Panc1 (cell line): ENCODE measurements at regions not wholly inside any gene's neighbourhood (a gene's known extent, or its start where the extent isn't known, plus 50 kb on each side); places are given as distances from the start of the nearest gene placed in this dataset.

Source experiments
- ATAC-seq: fragments of 200-7000 bp; cut with Tn5 transposase; 2 replicates; pipeline ENCODE4 v1.9.1; 2020; ENCODE audit warnings: mild to moderate bottlenecking, moderate library complexity
- BruUV-seq: library from RNA; stranded (reverse); fragments of 400-500 nt; replicated peaks from 2 replicates; lab custom pipeline; 2021; lab: Mats Ljungman, UMichigan
- CTCF ChIA-PET: fragments of 300-600 bp; sonication (Branson Sonifier 250); formaldehyde crosslinking; loops from one replicate; lab custom pipeline; 2022; ENCODE audit warnings: antibody characterized with exemption; lab: Charles Lee
- POLR2A ChIA-PET: fragments of 300-600 bp; sonication (Branson Sonifier 250); formaldehyde crosslinking; loops from one replicate; lab custom pipeline; 2022; ENCODE audit warnings: antibody characterized with exemption; lab: Charles Lee
- DNase-seq: peaks from one replicate; pipeline ENCODE4 v3.0.0-alpha.2; 2010; ENCODE audit warnings: low read depth, low spot score
- H3K27ac ChIP-seq: 2 replicates; pipeline ENCODE4 v1.5.1; 2011; ENCODE audit warnings: mild to moderate bottlenecking, low read length, inconsistent platforms
- H3K27me3 ChIP-seq: fragments of 200-500 bp; sonication (Bioruptor generic); 2 replicates; pipeline ENCODE4 v1.6.0; 2014; ENCODE audit warnings: low read length, inconsistent platforms; ENCODE audit not compliant: control insufficient read depth, insufficient read depth
- H3K36me3 ChIP-seq: fragments of 200-500 bp; sonication (Bioruptor generic); 2 replicates; pipeline ENCODE4 v1.5.1; 2014; ENCODE audit warnings: inconsistent platforms, mild to moderate bottlenecking, low read length, moderate library complexity; ENCODE audit not compliant: control insufficient read depth, insufficient read depth
- H3K4me1 ChIP-seq: 2 replicates; pipeline ENCODE4 v1.5.1; 2011; ENCODE audit warnings: inconsistent platforms, mild to moderate bottlenecking, low read length, moderate library complexity; ENCODE audit not compliant: control insufficient read depth, insufficient read depth
- H3K4me3 ChIP-seq, 2 experiments: 2 replicates each; pipeline ENCODE4 v1.5.1; 2011 to 2012; ENCODE audit warnings: low read depth in 2 of 2, low read length in 2 of 2, mild to moderate bottlenecking in 2 of 2, inconsistent platforms in 1 of 2, moderate library complexity in 1 of 2
- H3K9me3 ChIP-seq: fragments of 200-500 bp; sonication (Bioruptor generic); 2 replicates; pipeline ENCODE4 v1.5.1; 2014; ENCODE audit warnings: low read depth, mild to moderate bottlenecking, inconsistent platforms, low read length, moderate library complexity; ENCODE audit not compliant: control insufficient read depth, insufficient read depth
- CTCF ChIP-seq: fragments of 450-650 bp; IDR thresholded peaks from 2 replicates; pipeline ENCODE4 v1.5.1; 2017; ENCODE audit warnings: mild to moderate bottlenecking
- POLR2AphosphoS5 ChIP-seq: IDR thresholded peaks from 2 replicates; pipeline ENCODE4 v1.6.1; 2012; ENCODE audit warnings: mild to moderate bottlenecking, low read depth, low read length, moderate library complexity
- SIN3A ChIP-seq: IDR thresholded peaks from 2 replicates; pipeline ENCODE4 v1.6.1; 2012; ENCODE audit warnings: low read depth, mild to moderate bottlenecking, low read length, moderate library complexity, borderline replicate concordance; ENCODE audit not compliant: insufficient read depth
- TCF7L2 ChIP-seq: IDR thresholded peaks from 2 replicates; pipeline ENCODE4 v1.6.1; 2011; ENCODE audit warnings: mild to moderate bottlenecking, low read depth, low read length, inconsistent platforms
- in situ Hi-C: cut with HindIII; loops from 2 replicates; pipeline ENCODE4 v1.10.0; 2016; ENCODE audit warnings: low sequenced_read_pairs, low pct_unique_long_range_greater_than_20kb
- intact Hi-C: fragments of 100-400 bp; cut with micrococcal nuclease; formaldehyde crosslinking; loops from one replicate; pipeline ENCODE4 v1.10.0; 2022; ENCODE audit not compliant: unreplicated experiment
- TF ChIP-seq, protein P1 (sequence below), 2 experiments: IDR thresholded peaks; 2 replicates each; pipeline ENCODE4 v1.6.1; 2011 to 2012; ENCODE audit warnings: low read depth in 2 of 2, control low read depth in 1 of 2, low read length in 1 of 2, mild to moderate bottlenecking in 1 of 2, moderate library complexity in 1 of 2; ENCODE audit not compliant: insufficient read depth in 1 of 2

GRCh38 chr20:1711826-1712601 is 54.4 kb upstream of the SIRPG start:
- peaks cover 8% of the 10 kb centered on the region for H3K27me3 ChIP-seq
- no peaks in the 10 kb centered on the region for H3K9me3 ChIP-seq
- TF ChIP-seq TCF7L2 (no peak), CTCF (no peak), POLR2AphosphoS5 (no peak), SIN3A (no peak)
- TF ChIP-seq, protein P1, sequence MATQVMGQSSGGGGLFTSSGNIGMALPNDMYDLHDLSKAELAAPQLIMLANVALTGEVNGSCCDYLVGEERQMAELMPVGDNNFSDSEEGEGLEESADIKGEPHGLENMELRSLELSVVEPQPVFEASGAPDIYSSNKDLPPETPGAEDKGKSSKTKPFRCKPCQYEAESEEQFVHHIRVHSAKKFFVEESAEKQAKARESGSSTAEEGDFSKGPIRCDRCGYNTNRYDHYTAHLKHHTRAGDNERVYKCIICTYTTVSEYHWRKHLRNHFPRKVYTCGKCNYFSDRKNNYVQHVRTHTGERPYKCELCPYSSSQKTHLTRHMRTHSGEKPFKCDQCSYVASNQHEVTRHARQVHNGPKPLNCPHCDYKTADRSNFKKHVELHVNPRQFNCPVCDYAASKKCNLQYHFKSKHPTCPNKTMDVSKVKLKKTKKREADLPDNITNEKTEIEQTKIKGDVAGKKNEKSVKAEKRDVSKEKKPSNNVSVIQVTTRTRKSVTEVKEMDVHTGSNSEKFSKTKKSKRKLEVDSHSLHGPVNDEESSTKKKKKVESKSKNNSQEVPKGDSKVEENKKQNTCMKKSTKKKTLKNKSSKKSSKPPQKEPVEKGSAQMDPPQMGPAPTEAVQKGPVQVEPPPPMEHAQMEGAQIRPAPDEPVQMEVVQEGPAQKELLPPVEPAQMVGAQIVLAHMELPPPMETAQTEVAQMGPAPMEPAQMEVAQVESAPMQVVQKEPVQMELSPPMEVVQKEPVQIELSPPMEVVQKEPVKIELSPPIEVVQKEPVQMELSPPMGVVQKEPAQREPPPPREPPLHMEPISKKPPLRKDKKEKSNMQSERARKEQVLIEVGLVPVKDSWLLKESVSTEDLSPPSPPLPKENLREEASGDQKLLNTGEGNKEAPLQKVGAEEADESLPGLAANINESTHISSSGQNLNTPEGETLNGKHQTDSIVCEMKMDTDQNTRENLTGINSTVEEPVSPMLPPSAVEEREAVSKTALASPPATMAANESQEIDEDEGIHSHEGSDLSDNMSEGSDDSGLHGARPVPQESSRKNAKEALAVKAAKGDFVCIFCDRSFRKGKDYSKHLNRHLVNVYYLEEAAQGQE (IDR thresholded peaks at IDR 0.05; ENCODE audit: insufficient read depth in 1 of 2, low read depth in 2 of 2, low read length in 1 of 2): no peak
- CTCF ChIA-PET: no interaction called here
- intact Hi-C loops: no loop called here
- H3K4me3 ChIP-seq: no peak overlapping the region
- no peaks in the 10 kb centered on the region for H3K4me1 ChIP-seq
- BruUV-seq: no TSS peak
- DNase-seq (no peak), ATAC-seq (no peak)
- in situ Hi-C loops: no loop called here
- H3K36me3 ChIP-seq: no peaks in the 10 kb centered on the region
- no peak overlapping the region for H3K27ac ChIP-seq
- POLR2A ChIA-PET: no interaction called here

DNA sequence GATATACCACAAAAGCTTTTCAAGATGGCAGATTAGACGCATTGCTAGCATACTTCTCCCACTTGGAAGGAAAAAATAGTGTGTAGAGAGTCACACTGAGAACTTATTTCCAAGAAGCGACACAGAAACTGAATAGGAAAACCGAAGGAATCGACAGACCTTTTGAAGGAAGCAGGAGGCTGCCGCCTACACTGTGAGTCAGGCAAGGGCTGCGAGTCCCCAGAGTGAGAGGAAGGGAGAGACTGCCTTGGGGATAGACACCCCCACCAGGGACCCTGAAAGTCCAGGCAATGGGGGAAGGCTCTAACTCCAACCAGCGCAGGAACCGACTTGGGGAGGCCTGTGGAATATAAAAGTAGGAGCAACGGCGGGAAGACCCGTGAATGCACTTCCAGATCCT is 53.7 kb upstream of the SIRPG start:
- intact Hi-C loops: no loop called here
- no peaks in the 10 kb centered on the region for H3K9me3 ChIP-seq
- peaks cover 8% of the 10 kb centered on the region for H3K27me3 ChIP-seq
- DNase-seq (no peak), ATAC-seq (no peak)
- in situ Hi-C loops: no loop called here
- ChIA-PET POLR2A (no interaction called here), CTCF (no interaction called here)
- BruUV-seq: no TSS peak
- H3K27ac ChIP-seq: no peak overlapping the region
- H3K4me1 ChIP-seq: no peaks in the 10 kb centered on the region
- TF ChIP-seq CTCF (no peak), SIN3A (no peak), TCF7L2 (no peak), POLR2AphosphoS5 (no peak)
- TF ChIP-seq, protein P1 (IDR thresholded peaks at IDR 0.05; ENCODE audit: insufficient read depth in 1 of 2, low read depth in 2 of 2, low read length in 1 of 2): no peak
- H3K36me3 ChIP-seq: no peaks in the 10 kb centered on the region
- no peak overlapping the region for H3K4me3 ChIP-seq
